SJCRH30 (cell line): ENCODE measurements at regions not wholly inside any gene's neighbourhood (a gene's known extent, or its start where the extent isn't known, plus 50 kb on each side); places are given as distances from the start of the nearest gene placed in this dataset.
"Not testable (repeated sequence)": the region's sequence is repeated elsewhere in the genome, so short reads cannot be mapped to it uniquely, and the experiment has no call there.

Experiments
- DNase-seq, 2 experiments: peaks; one replicate each; pipeline ENCODE4 v3.0.0-alpha.2; 2015 to 2020
- H3K27ac ChIP-seq: fragments of 250-450 bp; sonication (Bioruptor Pico); 2 replicates; pipeline ENCODE4 v1.5.1; 2020; ENCODE audit warnings: mild to moderate bottlenecking, moderate library complexity
- H3K27me3 ChIP-seq: fragments of 250-450 bp; sonication (Bioruptor Pico); 2 replicates; pipeline ENCODE4 v1.5.1; 2020; ENCODE audit warnings: mild to moderate bottlenecking, moderate library complexity
- H3K36me3 ChIP-seq: fragments of 250-450 bp; sonication (Bioruptor Pico); 2 replicates; pipeline ENCODE4 v1.5.1; 2020; ENCODE audit warnings: mild to moderate bottlenecking, moderate library complexity
- H3K4me1 ChIP-seq: fragments of 250-450 bp; sonication (Bioruptor Pico); 2 replicates; pipeline ENCODE4 v1.5.1; 2020; ENCODE audit warnings: mild to moderate bottlenecking, moderate library complexity
- H3K4me3 ChIP-seq: fragments of 250-450 bp; sonication (Bioruptor Pico); 2 replicates; pipeline ENCODE4 v1.5.1; 2020; ENCODE audit warnings: mild to moderate bottlenecking, moderate library complexity
- H3K9me3 ChIP-seq: fragments of 250-450 bp; sonication (Bioruptor Pico); replicated peaks from 2 replicates; pipeline ENCODE4 v1.5.1; 2020; ENCODE audit warnings: mild to moderate bottlenecking, moderate library complexity

DNA sequence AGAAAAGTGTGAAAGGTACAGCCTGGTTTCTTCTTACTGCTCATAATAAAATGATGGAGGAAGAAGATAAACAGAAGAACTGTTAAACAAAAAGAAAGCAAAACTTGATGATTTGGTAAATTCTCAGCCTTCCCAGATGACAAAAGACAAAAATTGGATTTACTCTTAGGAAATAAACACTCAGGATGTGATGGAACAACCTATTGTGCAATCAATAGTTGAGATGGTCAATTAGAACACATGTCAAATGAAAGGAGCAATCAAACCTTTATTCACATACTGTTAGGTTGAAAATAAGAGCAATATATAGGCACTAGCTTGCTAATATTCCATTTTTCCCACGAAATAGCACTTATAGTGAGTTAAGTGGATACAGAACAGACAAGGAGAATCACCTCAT is 1174.0 kb upstream of the SLC39A10 start:
- DNase-seq, result no peak
- no peak overlapping the region for H3K4me3 ChIP-seq
- H3K4me1 ChIP-seq, result no peaks in the 10 kb centered on the region
- no peaks in the 10 kb centered on the region for H3K9me3 ChIP-seq
- no peaks in the 10 kb centered on the region for H3K27me3 ChIP-seq
- no peaks in the 10 kb centered on the region for H3K36me3 ChIP-seq
- no peak overlapping the region for H3K27ac ChIP-seq

DNA sequence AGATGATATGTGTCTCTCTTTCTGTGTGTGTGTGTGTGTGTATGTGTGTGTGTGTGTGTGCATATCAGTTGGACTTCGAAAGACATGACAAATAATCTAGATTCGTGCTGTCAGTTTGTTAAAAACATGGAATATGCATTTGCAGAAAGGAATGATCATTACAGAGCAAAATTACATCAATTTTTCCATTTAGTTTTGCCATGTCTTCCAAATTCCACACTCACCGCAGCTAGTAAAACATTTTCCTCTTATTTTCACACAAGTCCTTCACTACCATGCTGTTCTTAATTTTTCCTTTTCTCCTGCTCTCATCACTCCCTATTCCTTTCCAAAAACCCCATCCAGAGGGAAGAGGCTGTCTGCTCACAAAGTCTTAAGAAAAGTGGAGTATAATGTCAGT is 1191.4 kb upstream of the SLC39A10 start:
- no peaks in the 10 kb centered on the region for H3K27me3 ChIP-seq
- peaks cover 5% of the 10 kb centered on the region; the same call in 1 of the 2 replicates for H3K9me3 ChIP-seq
- no peak overlapping the region for H3K27ac ChIP-seq
- no peaks in the 10 kb centered on the region for H3K4me1 ChIP-seq
- no peaks in the 10 kb centered on the region for H3K36me3 ChIP-seq
- no peak for DNase-seq
- H3K4me3 ChIP-seq, result no peak overlapping the region

DNA sequence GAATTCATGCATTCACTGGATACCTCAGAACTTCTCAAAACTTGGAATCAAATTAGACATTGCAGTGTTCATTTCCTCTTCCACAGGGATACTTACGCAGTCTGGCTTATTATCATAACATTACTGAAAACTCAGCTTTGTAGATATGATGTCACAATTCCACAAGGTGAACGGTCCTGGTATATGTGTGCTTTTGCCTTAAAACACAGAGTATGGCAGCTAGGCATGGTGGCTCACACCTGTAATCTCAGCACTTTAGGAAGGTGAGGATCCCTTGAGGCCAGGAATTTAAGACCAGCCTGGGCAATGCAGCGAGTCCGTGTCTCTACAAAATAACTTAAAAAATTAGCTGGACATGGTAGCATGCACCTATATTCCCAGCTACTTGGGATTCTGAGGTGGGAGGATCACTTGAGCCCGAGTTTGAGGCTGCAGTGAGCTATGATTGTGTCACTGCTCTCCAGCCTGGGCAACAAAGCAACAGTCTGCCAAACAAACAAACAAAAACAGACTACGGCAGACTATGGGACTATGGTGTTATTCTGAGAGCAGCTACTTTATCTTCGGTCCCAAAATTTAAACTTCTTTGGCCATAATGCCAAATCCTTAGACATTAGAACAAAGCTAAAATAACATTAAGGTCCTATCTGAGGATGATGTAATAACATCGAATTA is 1191.9 kb upstream of the SLC39A10 start:
- H3K27ac ChIP-seq, result no peak overlapping the region
- H3K4me1 ChIP-seq, result no peaks in the 10 kb centered on the region
- peaks cover 5% of the 10 kb centered on the region; the same call in 1 of the 2 replicates for H3K9me3 ChIP-seq
- H3K4me3 ChIP-seq, result no peak overlapping the region
- no peaks in the 10 kb centered on the region for H3K27me3 ChIP-seq
- no peaks in the 10 kb centered on the region for H3K36me3 ChIP-seq
- no peak for DNase-seq

DNA sequence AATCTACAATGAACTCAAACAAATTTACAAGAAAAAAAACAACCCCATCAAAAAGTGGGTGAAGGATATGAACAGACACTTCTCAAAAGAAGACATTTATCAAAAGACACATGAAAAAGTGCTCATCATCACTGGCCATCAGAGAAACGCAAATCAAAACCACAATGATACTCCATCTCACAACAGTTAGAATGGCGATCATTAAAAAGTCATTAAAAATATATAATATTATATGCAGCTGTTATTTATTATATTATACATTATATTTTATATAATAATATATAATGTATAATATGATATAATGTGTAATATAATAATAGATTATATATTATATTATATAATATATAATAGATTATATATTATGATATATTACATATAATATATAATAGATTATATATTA is 1194.1 kb upstream of the SLC39A10 start:
- not testable (repeated sequence) for H3K4me3 ChIP-seq, DNase-seq, H3K9me3 ChIP-seq, H3K36me3 ChIP-seq, H3K4me1 ChIP-seq, H3K27me3 ChIP-seq, H3K27ac ChIP-seq

DNA sequence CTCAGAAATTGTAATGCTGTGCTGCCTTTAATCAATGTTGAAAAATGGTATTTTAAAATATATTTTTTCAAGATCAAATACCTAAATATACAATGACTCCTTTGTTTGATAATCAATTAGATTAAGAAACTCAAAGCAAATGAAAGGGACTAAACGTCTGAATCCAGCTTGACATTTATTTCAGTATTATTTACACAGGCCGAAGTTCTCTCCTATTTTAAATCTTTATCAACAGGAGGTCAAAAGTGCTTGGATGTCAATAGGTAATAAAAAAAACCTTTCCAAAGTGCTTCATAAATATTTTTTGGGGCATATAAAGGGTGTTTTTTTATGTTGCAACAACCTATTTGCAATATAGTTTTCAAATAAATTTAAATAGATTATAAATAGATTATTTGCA is 1201.7 kb upstream of the SLC39A10 start:
- H3K9me3 ChIP-seq, result no peaks in the 10 kb centered on the region
- H3K27ac ChIP-seq, result no peak overlapping the region
- H3K27me3 ChIP-seq, result no peaks in the 10 kb centered on the region
- no peaks in the 10 kb centered on the region for H3K4me1 ChIP-seq
- no peak overlapping the region for H3K4me3 ChIP-seq
- no peaks in the 10 kb centered on the region for H3K36me3 ChIP-seq
- DNase-seq, result no peak

DNA sequence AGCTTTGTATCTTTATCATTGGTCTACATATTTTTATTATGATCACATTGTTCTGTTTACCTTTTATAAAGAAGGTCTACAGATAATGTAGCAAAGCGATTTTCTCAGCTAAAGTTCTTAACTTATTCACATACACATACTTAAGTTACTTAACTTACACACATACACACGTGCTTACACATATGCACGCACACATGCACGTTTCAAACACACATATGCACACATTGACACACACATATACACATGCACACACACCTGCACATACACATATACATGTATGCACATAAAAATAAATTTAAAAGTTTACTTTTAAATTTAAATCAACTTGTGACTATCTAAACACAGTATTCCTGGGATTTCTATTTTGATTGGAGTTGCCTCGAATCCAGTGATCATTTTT is 1204.5 kb upstream of the SLC39A10 start:
- Histone ChIP-seq H3K9me3 (no peaks in the 10 kb centered on the region), H3K27me3 (no peaks in the 10 kb centered on the region), H3K4me1 (no peaks in the 10 kb centered on the region), H3K4me3 (no peak overlapping the region), H3K36me3 (no peaks in the 10 kb centered on the region), H3K27ac (no peak overlapping the region)
- DNase-seq, result no peak

DNA sequence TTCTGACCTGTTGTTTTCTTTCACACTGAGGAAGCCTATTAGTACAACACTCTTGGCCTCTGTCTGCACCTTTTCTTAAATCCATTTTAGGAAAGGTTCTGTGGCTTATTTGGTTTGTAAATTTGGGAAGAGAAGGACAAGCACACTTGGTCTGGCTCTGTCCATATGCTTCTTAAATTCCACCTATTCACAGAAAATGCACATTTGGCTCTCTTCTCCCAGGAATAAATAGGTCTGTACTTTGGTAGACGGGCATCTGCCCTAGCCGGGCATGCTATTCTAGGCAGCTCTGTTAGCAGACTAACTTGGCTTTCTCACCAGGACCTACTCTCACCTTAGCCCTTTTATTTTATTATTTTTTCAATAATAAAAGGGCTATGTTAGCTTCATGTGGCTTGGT is 1211.8 kb upstream of the SLC39A10 start:
- H3K27ac ChIP-seq, result no peak overlapping the region
- DNase-seq, result no peak
- no peaks in the 10 kb centered on the region for H3K36me3 ChIP-seq
- H3K4me1 ChIP-seq, result no peaks in the 10 kb centered on the region
- peaks cover 7% of the 10 kb centered on the region; the same call in 1 of the 2 replicates for H3K27me3 ChIP-seq
- no peak overlapping the region for H3K4me3 ChIP-seq
- H3K9me3 ChIP-seq, result no peaks in the 10 kb centered on the region

DNA sequence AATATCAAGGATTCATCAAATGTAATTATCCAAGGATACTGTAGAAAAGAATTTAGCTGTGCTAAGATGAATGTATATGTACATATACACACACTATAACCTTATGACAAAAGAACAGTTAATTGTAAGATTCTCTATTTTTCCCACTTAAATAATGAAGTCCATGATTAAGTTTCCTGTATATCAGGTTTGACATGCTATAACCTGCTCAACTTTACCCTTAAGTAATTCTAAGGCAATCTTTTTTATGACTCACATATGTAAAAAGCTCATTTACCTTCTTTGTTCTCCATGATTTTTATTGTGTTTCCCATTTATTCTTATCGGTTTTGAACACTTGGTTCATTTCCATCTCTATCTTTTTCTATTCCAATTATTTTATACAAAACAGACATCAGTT is 1213.1 kb upstream of the SLC39A10 start:
- H3K36me3 ChIP-seq, result no peaks in the 10 kb centered on the region
- no peaks in the 10 kb centered on the region for H3K9me3 ChIP-seq
- no peak overlapping the region for H3K4me3 ChIP-seq
- no peak overlapping the region for H3K27ac ChIP-seq
- H3K27me3 ChIP-seq, result peaks cover 7% of the 10 kb centered on the region; the same call in 1 of the 2 replicates
- no peaks in the 10 kb centered on the region for H3K4me1 ChIP-seq
- no peak for DNase-seq

DNA sequence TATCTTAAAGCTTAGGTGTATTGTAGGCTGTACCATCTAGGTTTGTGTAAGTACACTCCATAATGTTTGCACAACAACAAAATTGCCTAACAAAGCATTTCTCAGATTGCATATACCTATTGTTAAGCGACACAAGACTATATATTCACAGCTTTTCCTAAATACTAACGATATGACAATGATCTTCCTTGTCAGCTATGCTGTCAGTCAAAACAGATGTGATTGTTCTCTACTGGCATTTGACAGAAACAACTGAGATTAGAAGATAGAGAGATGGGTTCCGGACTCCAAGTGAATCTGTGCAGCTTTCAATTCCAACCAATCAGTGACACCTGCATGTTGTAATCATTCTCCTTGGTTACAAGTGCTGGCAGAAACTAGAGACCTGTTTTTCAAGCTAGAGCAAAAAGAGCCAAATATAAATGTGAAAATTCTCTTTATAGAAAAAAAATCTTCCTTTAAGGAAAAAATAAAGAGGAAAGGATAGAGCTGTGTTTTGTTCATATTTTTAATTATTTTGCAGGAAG is 1232.3 kb upstream of the SLC39A10 start:
- no peak overlapping the region for H3K4me3 ChIP-seq
- H3K36me3 ChIP-seq, result no peaks in the 10 kb centered on the region
- H3K27me3 ChIP-seq, result no peaks in the 10 kb centered on the region
- no peaks in the 10 kb centered on the region for H3K9me3 ChIP-seq
- no peak for DNase-seq
- no peak overlapping the region for H3K27ac ChIP-seq
- H3K4me1 ChIP-seq, result no peaks in the 10 kb centered on the region

DNA sequence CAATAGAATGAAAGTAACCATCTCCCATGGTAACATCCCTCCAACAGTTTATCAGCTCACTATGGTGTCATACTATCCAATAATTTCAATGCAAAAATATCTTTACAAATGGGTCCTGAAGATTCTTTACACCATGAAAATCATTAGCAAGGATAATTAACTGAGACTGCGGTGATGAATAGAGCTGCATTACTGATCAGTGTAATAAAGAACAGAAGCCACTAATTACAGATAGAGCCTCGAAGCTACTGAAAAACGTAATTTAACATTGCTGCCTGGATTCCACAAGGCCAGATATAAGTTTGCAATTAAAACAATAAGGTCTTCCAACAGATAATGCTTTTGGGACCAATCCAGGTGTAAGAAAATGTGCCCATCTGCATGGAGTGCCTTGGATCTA is 1245.8 kb upstream of the SLC39A10 start:
- Histone ChIP-seq H3K9me3 (no peaks in the 10 kb centered on the region), H3K4me1 (no peaks in the 10 kb centered on the region), H3K27ac (no peak overlapping the region), H3K27me3 (no peaks in the 10 kb centered on the region; the same call in 1 of the 2 replicates), H3K36me3 (no peaks in the 10 kb centered on the region), H3K4me3 (no peak overlapping the region)
- no peak for DNase-seq

DNA sequence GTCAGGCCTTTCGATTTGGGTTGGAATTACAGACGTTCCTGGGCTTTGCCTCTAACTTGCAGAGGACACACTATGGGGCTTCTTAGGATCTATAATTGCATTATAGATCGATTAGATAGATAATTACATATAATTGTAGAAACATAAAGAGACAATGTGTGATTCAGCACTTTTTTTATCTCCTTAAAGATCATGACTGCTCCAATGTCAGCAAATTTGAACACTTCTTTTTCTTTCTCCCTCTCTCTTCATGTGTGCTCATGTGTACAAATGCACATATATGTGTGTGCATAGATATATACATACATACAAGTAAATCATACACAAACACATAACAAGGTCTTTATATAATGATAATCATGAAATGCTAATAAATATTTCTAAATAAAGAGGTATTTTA is 1261.2 kb upstream of the SLC39A10 start:
- no peak for DNase-seq
- H3K9me3 ChIP-seq, result no peaks in the 10 kb centered on the region
- no peak overlapping the region for H3K4me3 ChIP-seq
- H3K27me3 ChIP-seq, result no peaks in the 10 kb centered on the region; the same call in 1 of the 2 replicates
- no peaks in the 10 kb centered on the region for H3K4me1 ChIP-seq
- H3K27ac ChIP-seq, result no peak overlapping the region
- no peaks in the 10 kb centered on the region for H3K36me3 ChIP-seq

DNA sequence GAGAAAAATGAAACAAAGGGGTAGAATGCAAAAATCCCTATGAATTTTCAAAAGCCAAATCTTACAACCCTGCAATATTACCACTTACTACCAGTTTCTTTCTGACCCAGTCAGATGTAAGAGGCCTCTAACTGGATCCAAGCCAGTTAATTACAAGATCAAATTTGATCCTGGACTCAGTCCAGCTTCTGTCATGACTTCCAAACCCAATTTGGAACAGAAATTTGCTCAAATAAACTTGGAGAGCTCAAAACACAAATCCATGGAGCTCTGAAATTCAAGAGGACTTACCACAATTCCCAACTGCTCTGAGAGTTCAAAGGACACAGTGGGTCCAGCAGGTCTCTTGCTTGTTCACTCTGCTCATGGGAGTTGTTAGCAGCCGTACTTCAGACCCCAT is 1271.7 kb upstream of the SLC39A10 start:
- H3K27me3 ChIP-seq, result no peaks in the 10 kb centered on the region
- H3K4me3 ChIP-seq, result no peak overlapping the region
- no peaks in the 10 kb centered on the region for H3K4me1 ChIP-seq
- peaks cover 14% of the 10 kb centered on the region for H3K9me3 ChIP-seq
- no peak overlapping the region for H3K27ac ChIP-seq
- no peak for DNase-seq
- H3K36me3 ChIP-seq, result no peaks in the 10 kb centered on the region

DNA sequence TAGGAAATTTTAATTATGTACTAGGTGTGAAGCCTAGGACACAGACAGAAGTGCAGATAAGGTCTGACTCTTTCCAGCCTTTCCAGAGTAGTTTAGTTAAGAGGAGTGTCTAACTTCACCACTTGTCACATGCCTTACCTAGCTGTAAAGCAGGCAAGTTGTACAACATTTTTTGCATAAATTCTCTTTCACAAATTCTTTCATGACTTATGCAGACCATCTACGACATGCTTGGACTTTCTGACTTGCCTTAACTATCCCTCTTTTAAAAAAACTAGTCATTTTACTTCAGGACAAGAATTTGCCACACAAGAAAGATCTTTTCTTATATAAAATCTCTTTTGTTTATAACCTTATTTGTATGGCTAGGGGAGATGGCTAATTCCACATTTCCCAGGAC is 1273.6 kb upstream of the SLC39A10 start:
- peaks cover 14% of the 10 kb centered on the region for H3K9me3 ChIP-seq
- peak; percentile 29 to 57 for DNase-seq
- no peak overlapping the region for H3K27ac ChIP-seq
- H3K27me3 ChIP-seq, result no peaks in the 10 kb centered on the region
- H3K4me1 ChIP-seq, result no peaks in the 10 kb centered on the region
- H3K4me3 ChIP-seq, result no peak overlapping the region
- no peaks in the 10 kb centered on the region for H3K36me3 ChIP-seq

DNA sequence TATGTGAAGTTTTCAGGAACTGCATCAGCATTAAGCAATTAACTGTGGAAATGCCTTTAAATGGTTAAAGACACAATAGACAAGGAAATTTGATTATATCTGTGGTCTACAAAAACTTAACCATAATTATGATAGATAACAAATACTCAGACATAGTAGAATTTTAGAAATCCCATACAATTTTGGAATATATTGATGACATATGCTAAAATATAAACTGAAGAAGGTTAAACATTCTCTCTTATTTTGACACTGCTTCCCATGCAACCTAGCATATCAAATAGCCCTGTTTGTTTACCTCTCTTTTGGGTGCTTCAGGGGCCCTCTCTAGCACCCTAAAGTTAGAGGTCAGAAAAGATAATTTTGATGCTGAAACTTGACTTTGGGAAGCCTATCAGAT is 1274.8 kb upstream of the SLC39A10 start:
- H3K27ac ChIP-seq, result no peak overlapping the region
- no peaks in the 10 kb centered on the region for H3K36me3 ChIP-seq
- H3K4me3 ChIP-seq, result no peak overlapping the region
- peaks cover 14% of the 10 kb centered on the region for H3K9me3 ChIP-seq
- DNase-seq, result no peak
- no peaks in the 10 kb centered on the region for H3K4me1 ChIP-seq
- H3K27me3 ChIP-seq, result no peaks in the 10 kb centered on the region

DNA sequence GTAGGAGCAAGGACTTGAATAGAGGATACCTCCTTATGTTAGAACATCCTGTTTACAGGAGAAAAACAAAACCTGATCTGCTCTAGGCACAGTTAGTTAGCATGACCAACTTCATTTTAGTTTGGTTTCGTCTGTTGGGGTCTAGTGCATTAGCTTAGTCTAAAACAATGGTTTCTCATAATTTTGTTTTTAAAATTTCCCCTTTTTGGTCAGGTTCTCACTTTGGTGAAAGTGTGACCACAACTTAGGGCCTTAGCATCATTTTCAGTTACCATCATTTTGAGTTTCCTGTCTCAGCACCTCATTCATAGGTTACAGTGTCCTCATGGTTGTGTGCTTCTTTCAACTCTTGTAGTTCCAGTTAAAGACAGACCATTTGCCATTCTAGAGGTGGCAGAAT is 1277.0 kb upstream of the SLC39A10 start:
- no peaks in the 10 kb centered on the region for H3K27me3 ChIP-seq
- no peaks in the 10 kb centered on the region for H3K36me3 ChIP-seq
- no peak overlapping the region for H3K4me3 ChIP-seq
- no peak overlapping the region for H3K27ac ChIP-seq
- DNase-seq, result no peak
- peaks cover 14% of the 10 kb centered on the region for H3K9me3 ChIP-seq
- no peaks in the 10 kb centered on the region for H3K4me1 ChIP-seq

DNA sequence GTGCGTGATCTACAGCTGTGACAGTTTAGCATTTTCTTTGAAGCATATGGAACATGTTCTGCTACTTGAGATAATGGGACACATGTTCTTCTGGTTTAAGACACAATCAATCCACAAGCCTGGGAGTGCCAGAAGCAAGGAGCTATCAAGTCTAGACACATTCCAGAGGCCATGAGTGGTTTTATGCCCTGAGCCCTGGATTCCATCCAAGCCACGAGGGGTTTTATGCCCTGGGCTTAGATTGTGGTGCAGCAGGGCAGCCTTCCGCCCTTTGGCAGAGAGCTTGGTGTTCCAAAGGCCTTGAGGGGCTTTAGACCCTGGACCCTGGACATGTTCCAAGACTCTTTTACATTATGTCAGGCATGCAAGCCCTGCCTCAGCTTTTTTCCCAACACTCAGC is 1289.6 kb upstream of the SLC39A10 start:
- H3K36me3 ChIP-seq, H3K4me3 ChIP-seq, H3K27me3 ChIP-seq, H3K9me3 ChIP-seq: not testable (repeated sequence)
- Histone ChIP-seq H3K27ac (peak overlapping the region; percentile 36), H3K4me1 (peaks cover 19% of the 10 kb centered on the region)
- DNase-seq, result peak; percentile 96 to 98
